ENCODE measurements at regions not wholly inside any gene's neighbourhood (a gene's known extent, or its start where the extent isn't known, plus 50 kb on each side); places are given as distances from the start of the nearest gene placed in this dataset.

GRCh38 chr7:41162612-41163011, 540.3 kb downstream of the INHBA start:
- no peak overlapping the region for H2AFZ ChIP-seq (ENCODE audit: low read length)
- no peaks in the 10 kb centered on the region for H4K20me1 ChIP-seq (ENCODE audit: insufficient read depth, low read length, poor library complexity, severe bottlenecking)
- H3K9me3 ChIP-seq (ENCODE audit: insufficient read depth, low read depth, low read length) = no peaks in the 10 kb centered on the region
- H3K9me2 ChIP-seq (replicated peaks; ENCODE audit: low read depth, low read length) = no peaks in the 10 kb centered on the region
- no peaks in the 10 kb centered on the region for H3F3A ChIP-seq (ENCODE audit: low read depth)
- no peaks in the 10 kb centered on the region for H3K27me3 ChIP-seq (ENCODE audit: insufficient read depth, low read length, poor library complexity, severe bottlenecking)
- H3K36me3 ChIP-seq (ENCODE audit: insufficient read depth, low read length) = no peaks in the 10 kb centered on the region
- H3K4me2 ChIP-seq (ENCODE audit: low read depth, low read length, poor library complexity, severe bottlenecking) = no peak overlapping the region
- no peak overlapping the region for H3K9ac ChIP-seq (ENCODE audit: low read depth, low read length, poor library complexity, severe bottlenecking)
- H3K4me1 ChIP-seq (ENCODE audit: insufficient read depth, low read length, poor library complexity, severe bottlenecking) = no peaks in the 10 kb centered on the region
- TF ChIP-seq CTCF (conservative IDR thresholded peaks at IDR 0.05; ENCODE audit: low read length) (no peak), EZH2phosphoT487 (IDR thresholded peaks at IDR 0.05; ENCODE audit: borderline replicate concordance) (no peak)
- H3K79me2 ChIP-seq (ENCODE audit: insufficient read depth, low read length) = no peaks in the 10 kb centered on the region
- no peak overlapping the region for H3K4me3 ChIP-seq (ENCODE audit: low read length, poor library complexity, severe bottlenecking)

- H3K9ac ChIP-seq (ENCODE audit: low read depth, low read length, poor library complexity, severe bottlenecking) = no peak overlapping the region
- no peaks in the 10 kb centered on the region for H3K27me3 ChIP-seq (ENCODE audit: insufficient read depth, low read length, poor library complexity, severe bottlenecking)
- H3K36me3 ChIP-seq (ENCODE audit: insufficient read depth, low read length) = no peaks in the 10 kb centered on the region
- H3K4me1 ChIP-seq (ENCODE audit: insufficient read depth, low read length, poor library complexity, severe bottlenecking) = no peaks in the 10 kb centered on the region
- H2AFZ ChIP-seq (ENCODE audit: low read length) = no peak overlapping the region
- TF ChIP-seq EZH2phosphoT487 (IDR thresholded peaks at IDR 0.05; ENCODE audit: borderline replicate concordance) (no peak), CTCF (conservative IDR thresholded peaks at IDR 0.05; ENCODE audit: low read length) (no peak)
- no peak overlapping the region for H3K4me2 ChIP-seq (ENCODE audit: low read depth, low read length, poor library complexity, severe bottlenecking)
- H3K4me3 ChIP-seq (ENCODE audit: low read length, poor library complexity, severe bottlenecking) = no peak overlapping the region
- H3K9me3 ChIP-seq (ENCODE audit: insufficient read depth, low read depth, low read length) = no peaks in the 10 kb centered on the region
- H3F3A ChIP-seq (ENCODE audit: low read depth) = no peaks in the 10 kb centered on the region
- H3K79me2 ChIP-seq (ENCODE audit: insufficient read depth, low read length) = no peaks in the 10 kb centered on the region
- no peaks in the 10 kb centered on the region for H3K9me2 ChIP-seq (replicated peaks; ENCODE audit: low read depth, low read length)
- H4K20me1 ChIP-seq (ENCODE audit: insufficient read depth, low read length, poor library complexity, severe bottlenecking) = no peaks in the 10 kb centered on the region
Observed at GRCh38 chr7:41161041-41161587, 541.8 kb downstream of the INHBA start.

GRCh38 chr7:41156268-41156667, 546.6 kb downstream of the INHBA start:
- Histone ChIP-seq H3K4me2 (ENCODE audit: low read depth, low read length, poor library complexity, severe bottlenecking) (no peak overlapping the region), H3K9ac (ENCODE audit: low read depth, low read length, poor library complexity, severe bottlenecking) (no peak overlapping the region), H3F3A (ENCODE audit: low read depth) (no peaks in the 10 kb centered on the region), H2AFZ (ENCODE audit: low read length) (no peak overlapping the region), H3K9me2 (replicated peaks; ENCODE audit: low read depth, low read length) (no peaks in the 10 kb centered on the region), H3K4me3 (ENCODE audit: low read length, poor library complexity, severe bottlenecking) (no peak overlapping the region), H3K4me1 (ENCODE audit: insufficient read depth, low read length, poor library complexity, severe bottlenecking) (no peaks in the 10 kb centered on the region), H3K36me3 (ENCODE audit: insufficient read depth, low read length) (no peaks in the 10 kb centered on the region), H3K27me3 (ENCODE audit: insufficient read depth, low read length, poor library complexity, severe bottlenecking) (no peaks in the 10 kb centered on the region), H3K79me2 (ENCODE audit: insufficient read depth, low read length) (no peaks in the 10 kb centered on the region), H3K9me3 (ENCODE audit: insufficient read depth, low read depth, low read length) (no peaks in the 10 kb centered on the region), H4K20me1 (ENCODE audit: insufficient read depth, low read length, poor library complexity, severe bottlenecking) (no peaks in the 10 kb centered on the region)
- no peak for TF ChIP-seq CTCF (conservative IDR thresholded peaks at IDR 0.05; ENCODE audit: low read length)
- no peak for TF ChIP-seq EZH2phosphoT487 (IDR thresholded peaks at IDR 0.05; ENCODE audit: borderline replicate concordance)
